Activated T-cell treated with anti-CD3 and anti-CD28 coated beads, Interleukin-2, amount 50 U/mL, for 24 hours (primary cell): ENCODE measurements at regions not wholly inside any gene's neighbourhood (a gene's known extent, or its start where the extent isn't known, plus 50 kb on each side); places are given as distances from the start of the nearest gene placed in this dataset.
"Not testable (repeated sequence)": the region's sequence is repeated elsewhere in the genome, so short reads cannot be mapped to it uniquely, and the experiment has no call there.

ENCODE experiments used
- DNase-seq: peaks from one replicate; pipeline ENCODE4 v3.0.0-alpha.2; 2020
- H3K27ac Mint-ChIP-seq: 2 replicates; pipeline ENCODE4 v1.8.0; 2020; ENCODE audit warnings: mild to moderate bottlenecking, mixed read lengths
- H3K27me3 Mint-ChIP-seq: 2 replicates; pipeline ENCODE4 v1.8.0; 2020; ENCODE audit warnings: mixed read lengths
- H3K36me3 Mint-ChIP-seq: 2 replicates; pipeline ENCODE4 v1.8.0; 2020; ENCODE audit warnings: low read depth, mixed read lengths
- H3K4me1 Mint-ChIP-seq: 2 replicates; pipeline ENCODE4 v1.8.0; 2020; ENCODE audit warnings: low read depth, mixed read lengths
- H3K4me3 Mint-ChIP-seq: 2 replicates; pipeline ENCODE4 v1.8.0; 2020; ENCODE audit warnings: mild to moderate bottlenecking, moderate library complexity, mixed read lengths
- H3K9me3 Mint-ChIP-seq: 2 replicates; pipeline ENCODE4 v1.8.0; 2020; ENCODE audit warnings: mixed read lengths

GRCh38 chr5:98204798-98205197 is 568.7 kb upstream of the RGMB start:
- Mint-ChIP-seq H3K27ac (no peak overlapping the region), H3K4me1 (no peaks in the 10 kb centered on the region), H3K4me3 (no peak overlapping the region), H3K9me3 (peaks cover 3% of the 10 kb centered on the region), H3K27me3 (no peaks in the 10 kb centered on the region), H3K36me3 (no peaks in the 10 kb centered on the region)
- DNase-seq = no peak

- DNase-seq = no peak
- no peaks in the 10 kb centered on the region for H3K27me3 Mint-ChIP-seq
Observed at GRCh38 chr5:98205691-98206461, 567.6 kb upstream of the RGMB start.

DNA sequence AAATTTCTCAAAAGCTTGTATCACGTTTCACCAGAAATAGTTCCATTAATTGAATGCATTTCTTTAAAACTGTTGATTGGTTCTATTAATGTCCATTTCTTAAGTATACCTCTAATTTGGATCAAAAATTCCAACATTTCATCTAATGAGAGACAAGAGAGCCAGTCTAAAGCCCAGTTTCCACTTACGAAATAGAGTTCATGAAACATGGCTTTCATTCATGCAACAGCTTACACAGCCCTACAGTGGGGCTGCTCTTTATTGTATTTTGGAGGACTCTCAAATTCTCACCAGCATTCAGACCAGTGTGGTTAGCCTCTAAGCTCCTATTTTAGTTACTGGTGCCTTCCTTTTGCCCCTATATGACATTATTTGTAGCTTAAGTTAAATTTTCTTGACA is 566.9 kb upstream of the RGMB start:
- Mint-ChIP-seq H3K9me3 (peaks cover 3% of the 10 kb centered on the region), H3K27me3 (no peaks in the 10 kb centered on the region), H3K36me3 (no peaks in the 10 kb centered on the region), H3K4me1 (no peaks in the 10 kb centered on the region), H3K27ac (no peak overlapping the region), H3K4me3 (no peak overlapping the region)
- no peak for DNase-seq

More at GRCh38 chr5:98205691-98206461, 567.6 kb upstream of the RGMB start:
- Mint-ChIP-seq H3K27ac (no peak overlapping the region), H3K4me3 (no peak overlapping the region), H3K36me3 (no peaks in the 10 kb centered on the region), H3K9me3 (peaks cover 3% of the 10 kb centered on the region), H3K4me1 (no peaks in the 10 kb centered on the region)

GRCh38 chr5:98209418-98209817 is 564.0 kb upstream of the RGMB start:
- Mint-ChIP-seq H3K27ac (no peak overlapping the region), H3K4me3 (no peak overlapping the region), H3K4me1 (no peaks in the 10 kb centered on the region), H3K27me3 (no peaks in the 10 kb centered on the region), H3K9me3 (no peaks in the 10 kb centered on the region), H3K36me3 (no peaks in the 10 kb centered on the region)
- no peak for DNase-seq

DNA sequence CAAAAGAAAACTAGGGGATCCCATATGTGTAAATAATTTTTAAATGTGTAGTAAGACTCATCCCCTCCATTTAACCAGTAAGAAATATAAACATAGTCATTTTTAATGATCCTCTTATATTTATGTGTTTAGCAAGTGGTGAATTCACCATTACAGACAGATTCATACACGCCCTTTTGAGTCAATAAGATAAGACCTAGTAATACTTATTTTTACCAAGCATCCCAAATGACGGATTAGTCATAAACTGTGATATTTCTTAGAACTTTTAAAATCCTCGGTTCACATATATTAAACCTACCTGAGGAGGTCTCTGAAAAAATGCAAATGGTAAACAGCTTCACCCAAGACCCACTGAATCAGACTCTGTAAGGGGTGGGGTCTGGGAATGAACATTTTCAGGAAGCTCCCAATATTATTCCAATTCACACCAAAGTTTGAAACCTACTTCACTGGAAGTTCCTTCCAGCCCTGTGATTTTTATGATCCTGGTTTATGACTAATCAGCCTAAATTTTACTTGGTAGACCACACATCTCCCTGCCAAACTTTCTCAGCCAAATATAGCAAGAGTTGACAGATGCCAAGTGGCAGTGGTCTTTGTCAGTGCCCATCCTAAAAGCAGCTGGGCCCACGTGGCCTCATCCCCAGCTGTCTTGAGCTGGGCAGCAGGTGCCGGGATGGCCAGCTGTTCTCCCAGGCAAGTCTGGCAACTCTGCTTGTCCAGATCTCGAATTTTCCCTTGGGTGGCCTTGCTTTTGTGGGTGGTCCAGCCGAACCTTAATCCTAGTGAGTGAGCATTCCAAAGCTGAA is 559.0 kb upstream of the RGMB start:
- no peaks in the 10 kb centered on the region for H3K27me3 Mint-ChIP-seq
- H3K36me3 Mint-ChIP-seq = no peaks in the 10 kb centered on the region
- H3K4me1 Mint-ChIP-seq = peaks cover 4% of the 10 kb centered on the region
- DNase-seq = no peak
- no peak overlapping the region for H3K27ac Mint-ChIP-seq
- H3K9me3 Mint-ChIP-seq = no peaks in the 10 kb centered on the region
- no peak overlapping the region for H3K4me3 Mint-ChIP-seq

DNA sequence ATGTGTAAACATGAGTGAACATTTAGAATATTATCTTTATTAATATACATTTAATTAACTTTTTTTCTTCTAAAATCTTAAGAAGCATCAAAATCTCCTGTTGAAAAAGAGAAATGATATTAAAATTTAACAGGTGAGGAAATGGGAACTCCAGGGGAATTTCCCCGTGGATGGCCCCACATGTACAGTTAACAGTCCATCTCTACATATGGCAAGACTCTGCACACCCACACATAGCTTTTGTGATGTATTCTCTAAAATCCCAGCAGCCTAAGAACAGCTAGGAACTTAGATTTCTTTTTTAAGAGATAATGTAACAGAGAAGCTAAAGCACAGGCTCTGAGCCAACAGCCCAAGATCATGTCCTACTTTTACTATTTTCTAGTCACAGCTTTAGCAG is 556.3 kb upstream of the RGMB start:
- H3K27ac Mint-ChIP-seq = no peak overlapping the region
- no peaks in the 10 kb centered on the region for H3K36me3 Mint-ChIP-seq
- no peaks in the 10 kb centered on the region for H3K27me3 Mint-ChIP-seq
- DNase-seq = no peak
- peaks cover 4% of the 10 kb centered on the region for H3K4me1 Mint-ChIP-seq
- H3K9me3 Mint-ChIP-seq = no peaks in the 10 kb centered on the region
- no peak overlapping the region for H3K4me3 Mint-ChIP-seq

DNA sequence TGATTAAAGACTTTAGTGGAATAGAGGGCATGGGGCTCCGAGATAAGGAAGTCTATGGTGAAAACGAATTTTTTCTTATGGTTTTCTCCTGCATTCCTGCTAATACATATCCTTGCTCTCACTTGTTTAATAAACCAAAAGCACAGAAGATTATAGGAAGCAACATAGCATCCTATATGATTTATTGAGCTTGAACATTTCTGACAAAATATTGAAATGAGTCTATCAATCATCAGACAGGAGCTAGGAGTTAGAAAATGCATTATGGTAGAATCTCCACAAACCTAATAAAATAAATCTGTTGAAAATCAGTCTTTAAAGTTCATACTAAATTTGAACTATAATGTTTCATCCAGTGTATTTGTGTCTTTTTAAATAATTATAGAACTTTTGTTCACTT is 554.6 kb upstream of the RGMB start:
- no peak for DNase-seq
- Mint-ChIP-seq H3K27me3 (no peaks in the 10 kb centered on the region), H3K4me3 (no peak overlapping the region), H3K4me1 (peaks cover 4% of the 10 kb centered on the region), H3K9me3 (peaks cover 3% of the 10 kb centered on the region), H3K27ac (no peak overlapping the region), H3K36me3 (no peaks in the 10 kb centered on the region)

- no peak for DNase-seq
- Mint-ChIP-seq H3K27me3 (no peaks in the 10 kb centered on the region), H3K4me3 (no peak overlapping the region), H3K4me1 (no peaks in the 10 kb centered on the region), H3K36me3 (no peaks in the 10 kb centered on the region), H3K27ac (no peak overlapping the region), H3K9me3 (peaks cover 28% of the 10 kb centered on the region)
Observed at GRCh38 chr5:98227489-98227888, 546.0 kb upstream of the RGMB start.

DNA sequence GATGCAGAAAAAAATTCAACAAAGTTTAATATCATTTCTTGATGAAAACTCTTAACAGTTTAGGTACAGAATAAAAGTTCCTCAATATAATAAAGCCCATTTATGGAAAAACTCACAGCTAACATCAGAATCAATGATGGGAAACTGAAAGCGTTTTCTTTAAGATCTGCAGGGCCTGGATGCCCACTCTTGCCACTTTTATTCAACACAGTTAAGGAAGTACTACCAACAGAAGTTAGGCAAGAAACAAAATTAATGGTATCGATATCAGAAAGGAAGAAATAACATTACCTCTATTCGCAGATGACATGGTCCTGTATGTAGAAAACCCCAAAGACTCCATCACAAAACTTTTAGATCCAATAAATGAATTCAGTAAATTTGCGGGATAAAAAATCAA is 542.4 kb upstream of the RGMB start:
- Mint-ChIP-seq H3K27ac (no peak overlapping the region), H3K4me3 (no peak overlapping the region), H3K4me1 (no peaks in the 10 kb centered on the region), H3K36me3 (no peaks in the 10 kb centered on the region), H3K9me3 (peaks cover 24% of the 10 kb centered on the region), H3K27me3 (no peaks in the 10 kb centered on the region)
- no peak for DNase-seq

DNA sequence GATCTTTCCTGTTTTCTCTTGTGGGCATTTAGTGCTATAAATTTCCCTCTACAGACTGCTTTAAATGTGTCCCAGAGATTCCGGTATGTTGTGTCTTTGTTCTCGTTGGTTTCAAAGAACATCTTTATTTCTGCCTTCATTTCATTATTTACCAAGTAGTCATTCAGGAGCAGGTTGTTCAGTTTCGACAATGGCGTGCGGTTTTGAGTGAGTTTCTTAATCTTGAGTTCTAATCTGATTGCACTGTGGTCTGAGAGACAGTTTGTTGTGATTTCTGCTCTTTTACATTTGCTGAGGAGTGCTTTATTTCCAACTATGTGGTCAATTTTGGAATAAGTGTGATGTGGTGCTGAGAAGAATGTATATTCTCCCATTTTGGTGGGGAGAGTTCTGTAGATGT is 535.7 kb upstream of the RGMB start:
- H3K9me3 Mint-ChIP-seq = peaks cover 14% of the 10 kb centered on the region
- H3K4me3 Mint-ChIP-seq, H3K27ac Mint-ChIP-seq, H3K27me3 Mint-ChIP-seq, DNase-seq, H3K36me3 Mint-ChIP-seq, H3K4me1 Mint-ChIP-seq: not testable (repeated sequence)

GRCh38 chr5:98243972-98244371 is 529.5 kb upstream of the RGMB start:
- Mint-ChIP-seq H3K27ac (no peak overlapping the region), H3K27me3 (no peaks in the 10 kb centered on the region), H3K36me3 (no peaks in the 10 kb centered on the region), H3K4me3 (no peak overlapping the region), H3K4me1 (no peaks in the 10 kb centered on the region), H3K9me3 (peaks cover 5% of the 10 kb centered on the region)
- no peak for DNase-seq

GRCh38 chr5:98248949-98249348 is 524.5 kb upstream of the RGMB start:
- H3K27ac Mint-ChIP-seq = no peak overlapping the region
- DNase-seq = no peak
- no peaks in the 10 kb centered on the region for H3K27me3 Mint-ChIP-seq
- H3K4me3 Mint-ChIP-seq = no peak overlapping the region
- no peaks in the 10 kb centered on the region for H3K36me3 Mint-ChIP-seq
- H3K4me1 Mint-ChIP-seq = no peaks in the 10 kb centered on the region
- peaks cover 3% of the 10 kb centered on the region for H3K9me3 Mint-ChIP-seq

- Mint-ChIP-seq H3K4me3 (no peak overlapping the region), H3K27me3 (no peaks in the 10 kb centered on the region), H3K9me3 (no peaks in the 10 kb centered on the region), H3K36me3 (no peaks in the 10 kb centered on the region), H3K27ac (no peak overlapping the region), H3K4me1 (no peaks in the 10 kb centered on the region)
- no peak for DNase-seq
Observed at GRCh38 chr5:98258939-98259338, 514.5 kb upstream of the RGMB start.

DNA sequence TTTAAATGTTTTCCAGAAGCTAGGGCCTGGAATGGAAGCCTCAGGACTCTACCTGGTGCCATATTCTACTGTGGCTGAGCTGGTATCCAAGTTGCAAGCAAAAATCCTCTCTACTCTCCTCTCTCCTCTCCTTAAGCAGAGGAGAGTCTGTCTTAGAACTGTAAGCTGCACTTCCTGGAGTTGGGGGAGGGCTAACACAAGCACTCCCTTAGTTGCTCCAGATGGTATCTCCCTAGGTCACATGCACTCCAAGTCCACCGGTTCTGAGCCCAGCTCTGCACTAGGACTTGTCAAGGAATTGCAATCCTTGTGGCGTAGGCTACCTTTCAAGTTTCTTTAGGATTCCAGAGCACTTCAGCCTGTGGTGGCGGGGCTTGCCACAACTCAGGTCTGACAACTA is 513.9 kb upstream of the RGMB start:
- no peaks in the 10 kb centered on the region for H3K27me3 Mint-ChIP-seq
- no peaks in the 10 kb centered on the region for H3K36me3 Mint-ChIP-seq
- H3K9me3 Mint-ChIP-seq = no peaks in the 10 kb centered on the region
- H3K27ac Mint-ChIP-seq = no peak overlapping the region
- H3K4me1 Mint-ChIP-seq = no peaks in the 10 kb centered on the region
- no peak overlapping the region for H3K4me3 Mint-ChIP-seq
- no peak for DNase-seq

DNA sequence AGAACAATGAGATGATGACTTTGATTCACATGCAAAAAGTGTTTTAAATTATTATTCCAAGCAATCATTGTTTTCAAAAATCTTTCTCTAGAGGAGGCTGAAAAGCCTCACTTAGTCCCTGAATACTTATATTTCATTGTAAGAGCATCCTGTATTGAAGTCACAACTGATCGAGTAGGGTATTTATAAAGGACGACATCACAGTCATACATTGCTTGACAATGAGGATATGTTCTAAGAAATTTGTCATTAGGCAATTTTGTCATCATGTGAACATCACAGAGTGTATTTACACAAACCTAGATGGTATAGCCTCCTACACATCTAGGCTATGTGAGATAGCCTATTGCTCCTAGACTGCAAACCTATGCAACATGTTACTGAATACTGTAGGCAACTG is 510.4 kb upstream of the RGMB start:
- H3K4me1 Mint-ChIP-seq = no peaks in the 10 kb centered on the region
- DNase-seq = no peak
- H3K36me3 Mint-ChIP-seq = no peaks in the 10 kb centered on the region
- no peaks in the 10 kb centered on the region for H3K27me3 Mint-ChIP-seq
- H3K27ac Mint-ChIP-seq = no peak overlapping the region
- peaks cover 3% of the 10 kb centered on the region for H3K9me3 Mint-ChIP-seq
- H3K4me3 Mint-ChIP-seq = no peak overlapping the region
